HCT116 (cell line): ENCODE measurements at regions not wholly inside any gene's neighbourhood (a gene's known extent, or its start where the extent isn't known, plus 50 kb on each side); places are given as distances from the start of the nearest gene placed in this dataset.

ENCODE experiments used
- ATAC-seq: fragments of 200-7000 bp; cut with Tn5 transposase; 2 replicates; pipeline ENCODE4 v1.9.1; 2020; ENCODE audit warnings: mild to moderate bottlenecking, moderate library complexity
- BruUV-seq: library from RNA; stranded (reverse); fragments of 400-500 nt; replicated peaks from 2 replicates; lab custom pipeline; 2021; lab: Mats Ljungman, UMichigan
- CTCF ChIA-PET: fragments of 300-600 bp; sonication (Branson Sonifier 250); formaldehyde crosslinking; loops from one replicate; lab custom pipeline; 2021; ENCODE audit warnings: antibody characterized with exemption; lab: Charles Lee
- POLR2A ChIA-PET: fragments of 300-600, 350-600 bp; sonication (Branson Sonifier 250); formaldehyde crosslinking; loops from one replicate; lab custom pipeline; 2021; ENCODE audit warnings: antibody characterized with exemption; lab: Charles Lee
- RAD21 ChIA-PET, 2 experiments: fragments of 300-600 bp; sonication (Branson Sonifier 250); formaldehyde crosslinking; loops; one replicate each; lab custom pipeline; 2023; ENCODE audit warnings: low total read pairs in 2 of 2; ENCODE audit not compliant: uncharacterized antibody in 2 of 2, unreplicated experiment in 2 of 2, low non-redundant PET in 1 of 2; lab: Charles Lee
- DNase-seq: peaks from one replicate; pipeline ENCODE4 v3.0.0-alpha.2; 2010; ENCODE audit warnings: low read depth, low spot score
- H2AFZ ChIP-seq: fragments of 200-600 bp; shearing (Covaris generic), sonication (generic); 2 replicates; pipeline ENCODE4 v1.6.1; 2017; ENCODE audit warnings: low read depth, mixed run types, mixed read lengths, antibody characterized with exemption, low read length; ENCODE audit not compliant: poor library complexity, severe bottlenecking
- H3K27ac ChIP-seq: 2 replicates; pipeline ENCODE4 v1.5.1; 2012; ENCODE audit warnings: low read depth, low read length
- H3K27me3 ChIP-seq: fragments of 200-600 bp; sonication (generic); 2 replicates; pipeline ENCODE4 v1.6.1; 2016; ENCODE audit warnings: mixed run types, low read length, mixed read lengths; ENCODE audit not compliant: insufficient read depth
- H3K36me3 ChIP-seq, 2 experiments: fragments of 200-500 bp in 1 of 2; fragments of 200-600 bp in 1 of 2; sonication (Bioruptor generic) in 1 of 2; sonication (generic) in 1 of 2; 2 replicates each; pipeline versions ENCODE4 v1.5.1 to v1.6.1; 2014 to 2016; ENCODE audit warnings: low read length in 2 of 2, inconsistent platforms in 1 of 2, mixed read lengths in 1 of 2, mixed run types in 1 of 2; ENCODE audit not compliant: insufficient read depth in 2 of 2, control insufficient read depth in 1 of 2
- H3K4me1 ChIP-seq, 2 experiments: fragments of 200-600 bp in 1 of 2; sonication (generic) in 1 of 2; 2 replicates each; pipeline versions ENCODE4 v1.5.1 to v1.6.1; 2012 to 2017; ENCODE audit warnings: low read length in 2 of 2, inconsistent platforms in 1 of 2, mild to moderate bottlenecking in 1 of 2, mixed read lengths in 1 of 2, mixed run types in 1 of 2, moderate library complexity in 1 of 2; ENCODE audit not compliant: insufficient read depth in 2 of 2, control insufficient read depth in 1 of 2
- H3K4me2 ChIP-seq: fragments of 200-600 bp; sonication (generic); 2 replicates; pipeline ENCODE4 v1.6.1; 2017; ENCODE audit warnings: mixed run types, low read length, mixed read lengths
- H3K4me3 ChIP-seq, 2 experiments: fragments of 200-600 bp in 1 of 2; sonication (generic) in 1 of 2; replicated peaks in 1 of 2; 2 replicates each; pipeline ENCODE4 v1.5.1; 2011 to 2016; ENCODE audit warnings: low read length in 2 of 2, control low read depth in 1 of 2, low read depth in 1 of 2, mild to moderate bottlenecking in 1 of 2, mixed read lengths in 1 of 2, mixed run types in 1 of 2
- H3K79me2 ChIP-seq: fragments of 200-600 bp; sonication (generic); 2 replicates; pipeline ENCODE4 v1.6.1; 2017; ENCODE audit warnings: mild to moderate bottlenecking, mixed run types, low read length, moderate library complexity, mixed read lengths; ENCODE audit not compliant: insufficient read depth
- H3K9ac ChIP-seq: fragments of 200-600 bp; sonication (generic); 2 replicates; pipeline ENCODE4 v1.6.1; 2016; ENCODE audit warnings: low read length, mixed read lengths
- H3K9me2 ChIP-seq: fragments of 200-600 bp; sonication (generic), shearing (Covaris generic); 2 replicates; pipeline ENCODE4 v1.6.1; 2017; ENCODE audit warnings: mixed run types, mild to moderate bottlenecking, moderate library complexity; ENCODE audit not compliant: insufficient read depth
- H3K9me3 ChIP-seq, 2 experiments: fragments of 200-500 bp in 1 of 2; fragments of 200-600 bp in 1 of 2; sonication (Bioruptor generic) in 1 of 2; sonication (generic) in 1 of 2; 2 replicates each; pipeline ENCODE4 v1.6.1; 2014 to 2017; ENCODE audit warnings: low read length in 2 of 2, mixed read lengths in 2 of 2, inconsistent platforms in 1 of 2, low read depth in 1 of 2, mild to moderate bottlenecking in 1 of 2, mixed run types in 1 of 2, moderate library complexity in 1 of 2; ENCODE audit not compliant: control insufficient read depth in 1 of 2, insufficient read depth in 1 of 2
- H4K20me1 ChIP-seq: fragments of 200-600 bp; sonication (generic), shearing (Covaris generic); 2 replicates; pipeline ENCODE4 v1.6.1; 2017; ENCODE audit warnings: mixed run types, mild to moderate bottlenecking, moderate library complexity; ENCODE audit not compliant: insufficient read depth
- CBX3 ChIP-seq: IDR thresholded peaks from 2 replicates; pipeline ENCODE4 v1.6.1; 2012; ENCODE audit warnings: low read depth
- CEBPB ChIP-seq: IDR thresholded peaks from 2 replicates; pipeline ENCODE4 v1.6.1; 2012; ENCODE audit warnings: low read depth
- EGR1 ChIP-seq: IDR thresholded peaks from 2 replicates; pipeline ENCODE4 v1.6.1; 2012; ENCODE audit warnings: low read depth
- EZH2 ChIP-seq: fragments of 200-600 bp; sonication (generic); IDR thresholded peaks from 2 replicates; pipeline ENCODE4 v1.6.1; 2017; ENCODE audit warnings: antibody characterized with exemption, mixed run types
- EZH2phosphoT487 ChIP-seq: fragments of 200-600 bp; IDR thresholded peaks from 2 replicates; pipeline ENCODE4 v1.6.1; 2018; ENCODE audit warnings: antibody characterized with exemption, borderline replicate concordance
- FOSL1 ChIP-seq: IDR thresholded peaks from 2 replicates; pipeline ENCODE4 v1.6.1; 2012; ENCODE audit warnings: low read depth
- JUND ChIP-seq: IDR thresholded peaks from 2 replicates; pipeline ENCODE4 v1.6.1; 2012
- POLR2A ChIP-seq: IDR thresholded peaks from 2 replicates; pipeline ENCODE4 v1.7.0; 2011; ENCODE audit warnings: borderline replicate concordance; ENCODE audit not compliant: insufficient read depth, insufficient read length; ENCODE audit errors: extremely low read depth
- POLR2AphosphoS5 ChIP-seq: IDR thresholded peaks from 2 replicates; pipeline ENCODE4 v1.6.1; 2011; ENCODE audit warnings: mild to moderate bottlenecking, low read depth, low read length, moderate library complexity
- RAD21 ChIP-seq: IDR thresholded peaks from 2 replicates; pipeline ENCODE4 v1.6.1; 2012; ENCODE audit warnings: low read depth, mild to moderate bottlenecking
- SIN3A ChIP-seq: IDR thresholded peaks from 2 replicates; pipeline ENCODE4 v1.6.1; 2012; ENCODE audit warnings: low read depth
- SRF ChIP-seq: IDR thresholded peaks from 2 replicates; pipeline ENCODE4 v1.6.1; 2012; ENCODE audit warnings: low read depth
- TCF7L2 ChIP-seq: IDR thresholded peaks from 2 replicates; pipeline ENCODE4 v1.7.0; 2011; ENCODE audit warnings: borderline replicate concordance, inconsistent platforms; ENCODE audit not compliant: insufficient read depth, insufficient read length; ENCODE audit errors: extremely low read depth
- YY1 ChIP-seq: IDR thresholded peaks from 2 replicates; pipeline ENCODE4 v1.6.1; 2011; ENCODE audit warnings: low read length, low read depth, moderate library complexity, mild to moderate bottlenecking; ENCODE audit not compliant: insufficient replicate concordance; ENCODE audit errors: extremely low read depth
- ZBTB33 ChIP-seq: IDR thresholded peaks from 2 replicates; pipeline ENCODE4 v1.6.1; 2011; ENCODE audit warnings: mild to moderate bottlenecking, low read length, moderate library complexity; ENCODE audit not compliant: insufficient replicate concordance; ENCODE audit errors: extremely low read depth
- ZNF274 ChIP-seq: fragments of 200-500 bp; sonication (Bioruptor generic); IDR thresholded peaks from 2 replicates; pipeline ENCODE4 v1.6.1; 2014; ENCODE audit warnings: mild to moderate bottlenecking, low read depth, low read length, inconsistent platforms
- intact Hi-C: fragments of 100-400 bp; cut with micrococcal nuclease; formaldehyde crosslinking; loops from 2 replicates; pipeline ENCODE4 v1.10.0; 2022
- TF ChIP-seq, protein P1 (sequence below): IDR thresholded peaks from 2 replicates; pipeline ENCODE4 v1.6.1; 2012; ENCODE audit warnings: low read depth
- TF ChIP-seq, protein P2 (sequence below), 3 experiments: fragments of 200-600 bp in 1 of 3; sonication (generic) in 1 of 3; IDR thresholded peaks in 2 of 3; conservative IDR thresholded peaks in 1 of 3; 2 replicates each; pipeline ENCODE4 v1.5.1; 2012 to 2017; ENCODE audit warnings: low read depth in 2 of 3, low read length in 2 of 3, antibody characterized with exemption in 1 of 3, borderline replicate concordance in 1 of 3, control low read depth in 1 of 3, mild to moderate bottlenecking in 1 of 3, mixed read lengths in 1 of 3, mixed run types in 1 of 3, moderate library complexity in 1 of 3; ENCODE audit not compliant: insufficient read depth in 1 of 3
- TF ChIP-seq, protein P3 (sequence below): IDR thresholded peaks from 2 replicates; pipeline ENCODE4 v1.6.1; 2012

GRCh38 chr15:47846876-47847275 is 129.6 kb downstream of the SEMA6D start:
- Histone ChIP-seq H3K9me3 (peaks cover 0 to 28% of the 10 kb centered on the region in 2 experiments; a peak in 2 of 4 replicates), H3K4me1 (no peaks in the 10 kb centered on the region), H3K79me2 (no peaks in the 10 kb centered on the region), H3K27me3 (no peaks in the 10 kb centered on the region), H3K36me3 (no peaks in the 10 kb centered on the region), H3K9ac (no peak overlapping the region), H3K27ac (no peak overlapping the region), H4K20me1 (no peaks in the 10 kb centered on the region), H3K9me2 (no peaks in the 10 kb centered on the region), H3K4me2 (no peak overlapping the region), H3K4me3 (no peak overlapping the region), H2AFZ (no peak overlapping the region)
- ATAC-seq (no peak), DNase-seq (no peak)
- BruUV-seq = no TSS peak
- ChIA-PET CTCF (no interaction called here), RAD21 (no interaction called here), POLR2A (no interaction called here)
- TF ChIP-seq SRF = no peak
- TF ChIP-seq CEBPB = no peak
- TF ChIP-seq FOSL1 = no peak
- no peak for TF ChIP-seq TCF7L2
- TF ChIP-seq, protein P1, sequence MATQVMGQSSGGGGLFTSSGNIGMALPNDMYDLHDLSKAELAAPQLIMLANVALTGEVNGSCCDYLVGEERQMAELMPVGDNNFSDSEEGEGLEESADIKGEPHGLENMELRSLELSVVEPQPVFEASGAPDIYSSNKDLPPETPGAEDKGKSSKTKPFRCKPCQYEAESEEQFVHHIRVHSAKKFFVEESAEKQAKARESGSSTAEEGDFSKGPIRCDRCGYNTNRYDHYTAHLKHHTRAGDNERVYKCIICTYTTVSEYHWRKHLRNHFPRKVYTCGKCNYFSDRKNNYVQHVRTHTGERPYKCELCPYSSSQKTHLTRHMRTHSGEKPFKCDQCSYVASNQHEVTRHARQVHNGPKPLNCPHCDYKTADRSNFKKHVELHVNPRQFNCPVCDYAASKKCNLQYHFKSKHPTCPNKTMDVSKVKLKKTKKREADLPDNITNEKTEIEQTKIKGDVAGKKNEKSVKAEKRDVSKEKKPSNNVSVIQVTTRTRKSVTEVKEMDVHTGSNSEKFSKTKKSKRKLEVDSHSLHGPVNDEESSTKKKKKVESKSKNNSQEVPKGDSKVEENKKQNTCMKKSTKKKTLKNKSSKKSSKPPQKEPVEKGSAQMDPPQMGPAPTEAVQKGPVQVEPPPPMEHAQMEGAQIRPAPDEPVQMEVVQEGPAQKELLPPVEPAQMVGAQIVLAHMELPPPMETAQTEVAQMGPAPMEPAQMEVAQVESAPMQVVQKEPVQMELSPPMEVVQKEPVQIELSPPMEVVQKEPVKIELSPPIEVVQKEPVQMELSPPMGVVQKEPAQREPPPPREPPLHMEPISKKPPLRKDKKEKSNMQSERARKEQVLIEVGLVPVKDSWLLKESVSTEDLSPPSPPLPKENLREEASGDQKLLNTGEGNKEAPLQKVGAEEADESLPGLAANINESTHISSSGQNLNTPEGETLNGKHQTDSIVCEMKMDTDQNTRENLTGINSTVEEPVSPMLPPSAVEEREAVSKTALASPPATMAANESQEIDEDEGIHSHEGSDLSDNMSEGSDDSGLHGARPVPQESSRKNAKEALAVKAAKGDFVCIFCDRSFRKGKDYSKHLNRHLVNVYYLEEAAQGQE = no peak
- TF ChIP-seq, protein P2, sequence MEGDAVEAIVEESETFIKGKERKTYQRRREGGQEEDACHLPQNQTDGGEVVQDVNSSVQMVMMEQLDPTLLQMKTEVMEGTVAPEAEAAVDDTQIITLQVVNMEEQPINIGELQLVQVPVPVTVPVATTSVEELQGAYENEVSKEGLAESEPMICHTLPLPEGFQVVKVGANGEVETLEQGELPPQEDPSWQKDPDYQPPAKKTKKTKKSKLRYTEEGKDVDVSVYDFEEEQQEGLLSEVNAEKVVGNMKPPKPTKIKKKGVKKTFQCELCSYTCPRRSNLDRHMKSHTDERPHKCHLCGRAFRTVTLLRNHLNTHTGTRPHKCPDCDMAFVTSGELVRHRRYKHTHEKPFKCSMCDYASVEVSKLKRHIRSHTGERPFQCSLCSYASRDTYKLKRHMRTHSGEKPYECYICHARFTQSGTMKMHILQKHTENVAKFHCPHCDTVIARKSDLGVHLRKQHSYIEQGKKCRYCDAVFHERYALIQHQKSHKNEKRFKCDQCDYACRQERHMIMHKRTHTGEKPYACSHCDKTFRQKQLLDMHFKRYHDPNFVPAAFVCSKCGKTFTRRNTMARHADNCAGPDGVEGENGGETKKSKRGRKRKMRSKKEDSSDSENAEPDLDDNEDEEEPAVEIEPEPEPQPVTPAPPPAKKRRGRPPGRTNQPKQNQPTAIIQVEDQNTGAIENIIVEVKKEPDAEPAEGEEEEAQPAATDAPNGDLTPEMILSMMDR (IDR thresholded peaks at IDR 0.05 in 2 of 3, conservative IDR thresholded peaks at IDR 0.05 in 1 of 3; ENCODE audit: borderline replicate concordance in 1 of 3, insufficient read depth in 1 of 3, low read depth in 2 of 3, low read length in 2 of 3) = no peak
- TF ChIP-seq EZH2 = no peak
- no peak for TF ChIP-seq ZBTB33
- TF ChIP-seq EGR1 = no peak
- TF ChIP-seq, protein P3, sequence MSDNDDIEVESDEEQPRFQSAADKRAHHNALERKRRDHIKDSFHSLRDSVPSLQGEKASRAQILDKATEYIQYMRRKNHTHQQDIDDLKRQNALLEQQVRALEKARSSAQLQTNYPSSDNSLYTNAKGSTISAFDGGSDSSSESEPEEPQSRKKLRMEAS = no peak
- no peak for TF ChIP-seq YY1
- no peak for TF ChIP-seq SIN3A
- TF ChIP-seq RAD21 = no peak
- no peak for TF ChIP-seq EZH2phosphoT487
- no peak for TF ChIP-seq CBX3
- TF ChIP-seq POLR2A = no peak
- no peak for TF ChIP-seq ZNF274
- no peak for TF ChIP-seq JUND
- no peak for TF ChIP-seq POLR2AphosphoS5
- intact Hi-C loops = no loop called here
